OCI-LY7 (cell line): ENCODE measurements at regions not wholly inside any gene's neighbourhood (a gene's known extent, or its start where the extent isn't known, plus 50 kb on each side); places are given as distances from the start of the nearest gene placed in this dataset.

Experiments used
- BruUV-seq: library from RNA; stranded (reverse); fragments of 400-500 nt; replicated peaks from 2 replicates; lab custom pipeline; 2021; lab: Mats Ljungman, UMichigan
- CTCF ChIA-PET: fragments of 300-600 bp; sonication (Branson Sonifier 250); formaldehyde crosslinking; loops from one replicate; lab custom pipeline; 2022; ENCODE audit warnings: antibody characterized with exemption; ENCODE audit not compliant: unreplicated experiment; lab: Charles Lee
- POLR2A ChIA-PET: fragments of 300-600 bp; sonication (Branson Sonifier 250); formaldehyde crosslinking; loops from one replicate; lab custom pipeline; 2022; ENCODE audit warnings: antibody characterized with exemption; lab: Charles Lee
- DNase-seq: peaks from one replicate; pipeline ENCODE4 v3.0.0-alpha.2; 2015; ENCODE audit warnings: low spot score
- H2AFZ ChIP-seq: fragments of 200-600 bp; sonication (generic), shearing (Covaris generic); 2 replicates; pipeline ENCODE4 v1.6.1; 2014; ENCODE audit warnings: mild to moderate bottlenecking, antibody characterized with exemption, low read length, moderate library complexity
- H3K27ac ChIP-seq: fragments of 200-600 bp; sonication (generic); 2 replicates; pipeline ENCODE4 v1.5.1; 2014; ENCODE audit warnings: mixed run types, low read depth, mild to moderate bottlenecking, moderate library complexity, low read length, inconsistent platforms; ENCODE audit not compliant: poor library complexity, severe bottlenecking
- H3K36me3 ChIP-seq: fragments of 200-600 bp; sonication (generic); 2 replicates; pipeline ENCODE4 v1.6.1; 2014; ENCODE audit warnings: mild to moderate bottlenecking, antibody characterized with exemption, low read length, moderate library complexity, mixed read lengths; ENCODE audit not compliant: insufficient read depth
- H3K4me1 ChIP-seq: fragments of 200-600 bp; sonication (generic); 2 replicates; pipeline ENCODE4 v1.5.1; 2014; ENCODE audit warnings: mild to moderate bottlenecking, low read length; ENCODE audit not compliant: insufficient read depth, poor library complexity, severe bottlenecking
- H3K4me2 ChIP-seq: fragments of 200-600 bp; sonication (generic); 2 replicates; pipeline ENCODE4 v1.6.1; 2014; ENCODE audit warnings: mild to moderate bottlenecking, low read length
- H3K4me3 ChIP-seq: fragments of 200-600 bp; sonication (generic); 2 replicates; pipeline ENCODE4 v1.5.1; 2014; ENCODE audit warnings: mild to moderate bottlenecking, low read depth, low read length; ENCODE audit not compliant: poor library complexity, severe bottlenecking
- H3K79me2 ChIP-seq: fragments of 200-600 bp; sonication (generic); 2 replicates; pipeline ENCODE4 v1.6.1; 2016; ENCODE audit warnings: low read depth, mild to moderate bottlenecking, low read length, moderate library complexity, mixed read lengths; ENCODE audit not compliant: insufficient read depth
- H3K9me2 ChIP-seq: fragments of 200-600 bp; sonication (generic); 2 replicates; pipeline ENCODE4 v1.6.1; 2016; ENCODE audit warnings: mild to moderate bottlenecking, low read length, mixed read lengths; ENCODE audit not compliant: insufficient read depth
- H3K9me3 ChIP-seq: fragments of 200-600 bp; sonication (generic); 2 replicates; pipeline ENCODE4 v1.6.1; 2014; ENCODE audit warnings: mild to moderate bottlenecking, mixed run types, low read length, mixed read lengths
- H4K20me1 ChIP-seq: fragments of 200-600 bp; sonication (generic); 2 replicates; pipeline ENCODE4 v1.6.1; 2014; ENCODE audit warnings: mild to moderate bottlenecking, antibody characterized with exemption, low read length, moderate library complexity, mixed read lengths; ENCODE audit not compliant: insufficient read depth
- EZH2phosphoT487 ChIP-seq: fragments of 200-600 bp; sonication (generic); IDR thresholded peaks from 2 replicates; pipeline ENCODE4 v1.6.1; 2018; ENCODE audit warnings: low read depth, borderline replicate concordance, mild to moderate bottlenecking, mixed run types, antibody characterized with exemption, low read length, moderate library complexity, mixed read lengths
- intact Hi-C: fragments of 100-400 bp; cut with micrococcal nuclease; formaldehyde crosslinking; loops from one replicate; pipeline ENCODE4 v1.10.0; 2022; ENCODE audit not compliant: unreplicated experiment
- TF ChIP-seq, protein P1 (sequence below): fragments of 200-600 bp; sonication (generic); conservative IDR thresholded peaks from 2 replicates; pipeline ENCODE4 v1.5.1; 2014; ENCODE audit warnings: mild to moderate bottlenecking, antibody characterized with exemption, low read length, moderate library complexity, mixed read lengths

DNA sequence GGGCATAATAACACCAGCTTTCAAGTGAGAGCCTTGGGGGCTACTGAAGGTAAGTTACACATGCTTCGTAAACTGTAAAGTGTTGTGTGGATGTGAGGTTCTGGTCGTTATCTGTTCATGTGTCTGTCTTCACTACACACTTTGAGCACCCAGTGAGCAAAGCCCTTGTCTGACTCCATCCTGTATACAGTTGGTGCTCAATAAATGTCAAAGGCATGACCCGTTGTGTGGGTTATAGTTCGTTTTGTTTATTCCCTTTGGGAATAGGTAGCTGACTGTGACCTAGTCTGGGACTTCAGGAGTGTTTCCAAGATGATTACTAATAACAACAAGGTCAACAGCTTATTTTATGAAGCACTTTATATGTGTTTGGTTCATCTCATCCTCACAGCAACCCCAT, 146.9 kb downstream of the MIAT start:
- H3K4me2 ChIP-seq = no peak overlapping the region
- no TSS peak for BruUV-seq
- no peak overlapping the region for H3K4me3 ChIP-seq
- no peak overlapping the region for H2AFZ ChIP-seq
- CTCF ChIA-PET = no interaction called here
- H4K20me1 ChIP-seq = no peaks in the 10 kb centered on the region
- no peaks in the 10 kb centered on the region for H3K9me2 ChIP-seq
- no peaks in the 10 kb centered on the region for H3K36me3 ChIP-seq
- POLR2A ChIA-PET = no interaction called here
- no peak overlapping the region for H3K27ac ChIP-seq
- H3K4me1 ChIP-seq = no peaks in the 10 kb centered on the region
- TF ChIP-seq EZH2phosphoT487 = no peak
- TF ChIP-seq, protein P1, sequence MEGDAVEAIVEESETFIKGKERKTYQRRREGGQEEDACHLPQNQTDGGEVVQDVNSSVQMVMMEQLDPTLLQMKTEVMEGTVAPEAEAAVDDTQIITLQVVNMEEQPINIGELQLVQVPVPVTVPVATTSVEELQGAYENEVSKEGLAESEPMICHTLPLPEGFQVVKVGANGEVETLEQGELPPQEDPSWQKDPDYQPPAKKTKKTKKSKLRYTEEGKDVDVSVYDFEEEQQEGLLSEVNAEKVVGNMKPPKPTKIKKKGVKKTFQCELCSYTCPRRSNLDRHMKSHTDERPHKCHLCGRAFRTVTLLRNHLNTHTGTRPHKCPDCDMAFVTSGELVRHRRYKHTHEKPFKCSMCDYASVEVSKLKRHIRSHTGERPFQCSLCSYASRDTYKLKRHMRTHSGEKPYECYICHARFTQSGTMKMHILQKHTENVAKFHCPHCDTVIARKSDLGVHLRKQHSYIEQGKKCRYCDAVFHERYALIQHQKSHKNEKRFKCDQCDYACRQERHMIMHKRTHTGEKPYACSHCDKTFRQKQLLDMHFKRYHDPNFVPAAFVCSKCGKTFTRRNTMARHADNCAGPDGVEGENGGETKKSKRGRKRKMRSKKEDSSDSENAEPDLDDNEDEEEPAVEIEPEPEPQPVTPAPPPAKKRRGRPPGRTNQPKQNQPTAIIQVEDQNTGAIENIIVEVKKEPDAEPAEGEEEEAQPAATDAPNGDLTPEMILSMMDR = no peak
- intact Hi-C loops = no loop called here
- no peaks in the 10 kb centered on the region for H3K9me3 ChIP-seq
- DNase-seq = no peak
- H3K79me2 ChIP-seq = no peaks in the 10 kb centered on the region

DNA sequence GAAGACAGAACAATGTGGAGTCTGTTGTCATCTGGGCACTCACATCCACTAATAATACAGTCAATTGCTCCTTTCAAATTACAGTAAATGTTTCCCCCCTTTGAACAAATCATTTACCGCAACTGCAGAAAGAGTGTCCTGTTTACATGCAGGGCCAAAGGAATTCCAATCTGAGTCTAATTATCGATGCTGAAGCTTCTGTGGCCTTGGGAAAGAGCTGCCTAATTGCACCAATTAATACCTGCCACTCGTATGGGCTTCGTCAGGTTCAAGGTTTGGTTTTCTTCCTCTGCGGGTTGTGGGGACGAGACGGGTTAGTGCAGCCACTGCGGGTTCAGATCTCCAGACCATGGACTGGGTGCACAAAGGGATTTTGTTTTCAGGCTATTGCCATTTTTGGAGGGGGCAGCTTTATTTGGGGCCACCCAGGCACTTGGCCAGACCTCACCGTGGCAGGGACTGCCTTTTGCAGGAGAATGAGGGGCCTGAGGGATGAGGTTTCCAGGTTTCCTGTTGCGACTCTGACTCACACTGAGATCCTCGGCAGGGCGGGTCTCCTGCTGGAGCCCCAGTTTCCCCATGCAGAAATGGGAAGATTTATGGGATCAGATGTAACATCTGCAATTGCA, 147.6 kb downstream of the MIAT start:
- no peak overlapping the region for H2AFZ ChIP-seq
- H3K9me2 ChIP-seq = no peaks in the 10 kb centered on the region
- DNase-seq = no peak
- H3K4me1 ChIP-seq = no peaks in the 10 kb centered on the region
- no peak overlapping the region for H3K27ac ChIP-seq
- no peak for TF ChIP-seq EZH2phosphoT487
- TF ChIP-seq, protein P1 = no peak
- BruUV-seq = no TSS peak
- H3K79me2 ChIP-seq = no peaks in the 10 kb centered on the region
- intact Hi-C loops = no loop called here
- H3K36me3 ChIP-seq = no peaks in the 10 kb centered on the region
- H4K20me1 ChIP-seq = no peaks in the 10 kb centered on the region
- POLR2A ChIA-PET = no interaction called here
- H3K9me3 ChIP-seq = no peaks in the 10 kb centered on the region
- H3K4me3 ChIP-seq = no peak overlapping the region
- CTCF ChIA-PET = no interaction called here
- no peak overlapping the region for H3K4me2 ChIP-seq

DNA sequence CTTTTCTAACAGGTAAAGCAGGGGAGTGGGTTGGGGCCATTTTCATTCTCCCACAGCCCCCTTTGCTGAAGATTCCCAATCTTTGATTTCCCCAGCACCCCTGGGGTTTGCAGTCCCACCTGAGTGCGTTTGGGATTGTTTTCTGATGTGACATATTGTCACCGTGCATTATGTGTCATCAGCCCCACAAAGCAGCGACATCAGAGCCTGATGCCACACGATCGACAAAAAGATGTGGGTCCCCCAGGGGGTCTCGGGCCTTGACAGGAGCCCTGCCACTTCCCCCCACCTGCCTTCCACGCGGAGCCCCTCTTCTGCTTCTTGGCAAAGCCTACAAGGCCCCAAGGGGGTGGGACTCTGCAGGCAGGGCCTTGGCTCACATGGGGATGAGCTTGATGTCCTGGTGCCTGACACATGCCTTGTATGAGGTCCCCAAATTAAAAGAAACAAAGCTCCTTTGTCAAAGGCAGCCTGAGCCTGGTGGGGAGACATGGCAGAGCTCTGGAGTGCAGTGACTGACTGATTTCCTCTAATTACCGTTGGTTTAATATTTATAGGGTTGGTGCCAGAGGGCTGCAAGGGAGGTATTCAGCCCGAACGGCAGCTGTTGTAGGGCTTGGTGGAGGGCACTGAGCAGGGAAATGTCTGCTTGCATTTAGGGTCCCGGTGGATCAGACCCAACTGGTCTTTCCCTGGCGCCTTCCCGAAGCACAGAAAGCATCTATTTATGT, 149.2 kb downstream of the MIAT start:
- CTCF ChIA-PET = no interaction called here
- no peak for DNase-seq
- intact Hi-C loops = no loop called here
- no peak overlapping the region for H3K4me3 ChIP-seq
- no TSS peak for BruUV-seq
- no peak for TF ChIP-seq EZH2phosphoT487
- TF ChIP-seq, protein P1 = no peak
- no peaks in the 10 kb centered on the region for H3K79me2 ChIP-seq
- no peak overlapping the region for H3K4me2 ChIP-seq
- no peaks in the 10 kb centered on the region for H4K20me1 ChIP-seq
- POLR2A ChIA-PET = no interaction called here
- H3K36me3 ChIP-seq = no peaks in the 10 kb centered on the region
- no peaks in the 10 kb centered on the region for H3K4me1 ChIP-seq
- H3K27ac ChIP-seq = no peak overlapping the region
- no peak overlapping the region for H2AFZ ChIP-seq
- no peaks in the 10 kb centered on the region for H3K9me3 ChIP-seq
- H3K9me2 ChIP-seq = no peaks in the 10 kb centered on the region
